ENCODE measurements at regions not wholly inside any gene's neighbourhood (a gene's known extent, or its start where the extent isn't known, plus 50 kb on each side); places are given as distances from the start of the nearest gene placed in this dataset.

DNA sequence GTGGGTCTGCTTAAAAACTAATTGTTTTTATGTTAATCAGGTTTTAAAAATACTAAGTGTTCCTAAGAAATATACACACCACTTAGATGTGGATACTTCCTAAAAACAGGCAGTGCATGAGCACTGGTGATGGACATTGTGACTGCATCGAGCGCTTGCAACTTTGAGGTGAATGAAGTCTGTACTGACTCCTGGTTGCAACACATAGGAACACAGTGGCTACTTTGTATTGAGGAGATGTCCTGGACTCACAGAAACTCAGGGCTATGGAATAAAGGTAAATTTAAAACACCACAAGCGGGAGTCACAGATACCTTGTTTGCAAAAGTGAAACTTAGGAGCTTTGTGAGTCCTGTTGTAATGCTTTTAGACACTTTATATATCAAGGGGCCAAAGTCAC, 55.6 kb upstream of the POLR1H start:
- Histone ChIP-seq H3K36me3 (replicated peaks in 1 of 2; ENCODE audit: control insufficient read depth in 1 of 2, insufficient read depth in 2 of 2, low read length in 2 of 2) (no peaks in the 10 kb centered on the region), H3K27ac (ENCODE audit: extremely low read length, insufficient read depth, low read length) (no peak overlapping the region), H4K20me1 (ENCODE audit: insufficient read depth, low read length) (no peaks in the 10 kb centered on the region; the same call in 1 of the 2 replicates), H3K9me3 (ENCODE audit: low read length) (no peaks in the 10 kb centered on the region), H3K9ac (ENCODE audit: insufficient read depth, low read depth, low read length) (no peak overlapping the region), H3K4me3 (replicated peaks in 1 of 3; ENCODE audit: insufficient read depth in 1 of 3, low read depth in 2 of 3, low read length in 3 of 3) (peak overlapping the region in 2 of 3 experiments; percentile 59 to 77; a peak in 3 of 6 replicates), H2AFZ (ENCODE audit: low read length) (no peak overlapping the region), H3K4me2 (ENCODE audit: low read depth, low read length) (peak overlapping the region; percentile 87), H3K27me3 (ENCODE audit: control insufficient read depth in 1 of 2, insufficient read depth in 2 of 2, low read length in 2 of 2) (no peaks in the 10 kb centered on the region; a peak in 1 of 5 replicates), H3K79me2 (ENCODE audit: insufficient read depth, low read length) (no peaks in the 10 kb centered on the region), H3K4me1 (ENCODE audit: insufficient read depth, low read length) (peaks cover 26% of the 10 kb centered on the region)
- peak; percentile 60 for DNase-seq (ENCODE audit: low spot score)
- TSS peak; percentile 32 for BruUV-seq (replicated peaks)
- TF ChIP-seq CHCHD3 (CRISPR knock-in tag; IDR thresholded peaks at IDR 0.05) = no peak
- TF ChIP-seq CEBPB (IDR thresholded peaks at IDR 0.05; ENCODE audit: borderline replicate concordance, low read depth, low read length) = peak; percentile 88
- TF ChIP-seq CEBPG (CRISPR knock-in tag; IDR thresholded peaks at IDR 0.05) = peak; percentile 78
- no peak for TF ChIP-seq PITX1 (CRISPR knock-in tag; IDR thresholded peaks at IDR 0.05)
- TF ChIP-seq SAP130 (CRISPR knock-in tag; IDR thresholded peaks at IDR 0.05; ENCODE audit: low read depth) = 0 out of 2 replicates have a peak, but pooled peaks have one; percentile 20
- TF ChIP-seq, protein P1, sequence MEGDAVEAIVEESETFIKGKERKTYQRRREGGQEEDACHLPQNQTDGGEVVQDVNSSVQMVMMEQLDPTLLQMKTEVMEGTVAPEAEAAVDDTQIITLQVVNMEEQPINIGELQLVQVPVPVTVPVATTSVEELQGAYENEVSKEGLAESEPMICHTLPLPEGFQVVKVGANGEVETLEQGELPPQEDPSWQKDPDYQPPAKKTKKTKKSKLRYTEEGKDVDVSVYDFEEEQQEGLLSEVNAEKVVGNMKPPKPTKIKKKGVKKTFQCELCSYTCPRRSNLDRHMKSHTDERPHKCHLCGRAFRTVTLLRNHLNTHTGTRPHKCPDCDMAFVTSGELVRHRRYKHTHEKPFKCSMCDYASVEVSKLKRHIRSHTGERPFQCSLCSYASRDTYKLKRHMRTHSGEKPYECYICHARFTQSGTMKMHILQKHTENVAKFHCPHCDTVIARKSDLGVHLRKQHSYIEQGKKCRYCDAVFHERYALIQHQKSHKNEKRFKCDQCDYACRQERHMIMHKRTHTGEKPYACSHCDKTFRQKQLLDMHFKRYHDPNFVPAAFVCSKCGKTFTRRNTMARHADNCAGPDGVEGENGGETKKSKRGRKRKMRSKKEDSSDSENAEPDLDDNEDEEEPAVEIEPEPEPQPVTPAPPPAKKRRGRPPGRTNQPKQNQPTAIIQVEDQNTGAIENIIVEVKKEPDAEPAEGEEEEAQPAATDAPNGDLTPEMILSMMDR (CRISPR knock-in tag; IDR thresholded peaks at IDR 0.05) = peak; percentile 37
- TF ChIP-seq HNF4G (IDR thresholded peaks at IDR 0.05; ENCODE audit: borderline replicate concordance, low read depth, low read length) = peak; percentile 21; the same call in 1 of the 2 replicates
- TF ChIP-seq HNF4G (CRISPR knock-in tag; IDR thresholded peaks at IDR 0.05; ENCODE audit: borderline replicate concordance, low read depth) = no peak
- TF ChIP-seq STAG1 (CRISPR knock-in tag; IDR thresholded peaks at IDR 0.05) = peak; percentile 45
- ATAC-seq = peak; percentile 75
- WGBS (ENCODE audit: low lambda C conversion rate) = 32% methylated on average over 3 of the region's 3 CpGs
- peak; percentile 98 for FAIRE-seq
- in situ Hi-C loops (cut with HindIII; ENCODE audit: extremely low pct_ligation_motif_present, low pct_unique_long_range_greater_than_20kb) (loop anchor here (5.0 to 10.0 kb wide), 2 partner anchors 158 to 261 kb away; no protein-coding TSS in a partner anchor), intact Hi-C loops (cut with micrococcal nuclease; ENCODE audit: unreplicated experiment) (loop anchor here (2.0 to 5.0 kb wide), 2 partner anchors 29 to 63 kb away; partner anchors contain the start of gene HLA-A)
- POLR2A ChIA-PET = interaction anchor here (0.9 kb wide), 1 partner anchor 29 kb away, joined by 3 read pairs; no protein-coding TSS in a partner anchor
- CTCF ChIA-PET (ENCODE audit: low intra/inter-chr PET ratio, low total read pairs) = no interaction called here

All from HepG2 (cell line).